MM.1S (cell line): ENCODE measurements at regions not wholly inside any gene's neighbourhood (a gene's known extent, or its start where the extent isn't known, plus 50 kb on each side); places are given as distances from the start of the nearest gene placed in this dataset.

Experiments
- DNase-seq: peaks from one replicate; pipeline ENCODE4 v3.0.0-alpha.2; 2015
- H2AFZ ChIP-seq: fragments of 300-600 bp; sonication (generic); 2 replicates; pipeline ENCODE4 v1.6.0; 2016; ENCODE audit warnings: antibody characterized with exemption, low read length
- H3F3A ChIP-seq: fragments of 300-600 bp; sonication (generic); 2 replicates; pipeline ENCODE4 v1.6.1; 2016; ENCODE audit warnings: mild to moderate bottlenecking, antibody characterized with exemption, low read length, moderate library complexity, mixed read lengths; ENCODE audit not compliant: insufficient read depth
- H3K27ac ChIP-seq: fragments of 300-600 bp; sonication (generic); 2 replicates; pipeline ENCODE4 v1.5.1; 2016; ENCODE audit warnings: mild to moderate bottlenecking, low read length
- H3K27me3 ChIP-seq: fragments of 300-600 bp; sonication (generic); replicated peaks from 2 replicates; pipeline ENCODE4 v1.6.0; 2016; ENCODE audit warnings: low read length; ENCODE audit not compliant: insufficient read depth
- H3K36me3 ChIP-seq: fragments of 300-600 bp; sonication (generic); replicated peaks from 2 replicates; pipeline ENCODE4 v1.6.1; 2016; ENCODE audit warnings: mild to moderate bottlenecking, low read length, mixed read lengths; ENCODE audit not compliant: insufficient read depth
- H3K4me1 ChIP-seq: fragments of 300-600 bp; sonication (generic); 2 replicates; pipeline ENCODE4 v1.6.1; 2016; ENCODE audit warnings: low read length, mixed read lengths
- H3K4me2 ChIP-seq: fragments of 300-600 bp; sonication (generic); 2 replicates; pipeline ENCODE4 v1.6.0; 2016; ENCODE audit warnings: low read depth, low read length
- H3K4me3 ChIP-seq: fragments of 300-600 bp; sonication (generic); 2 replicates; pipeline ENCODE4 v1.5.1; 2016; ENCODE audit warnings: low read length, mixed read lengths
- H3K79me2 ChIP-seq: fragments of 300-600 bp; sonication (generic); 2 replicates; pipeline ENCODE4 v1.6.1; 2016; ENCODE audit warnings: mixed run types, low read length, mixed read lengths
- H3K9ac ChIP-seq: fragments of 300-600 bp; sonication (generic); 2 replicates; pipeline ENCODE4 v1.6.1; 2016; ENCODE audit warnings: low read length, mixed read lengths
- H3K9me2 ChIP-seq: fragments of 300-600 bp; sonication (generic); replicated peaks from 2 replicates; pipeline ENCODE4 v1.6.1; 2016; ENCODE audit warnings: mild to moderate bottlenecking, low read length, mixed read lengths; ENCODE audit not compliant: insufficient read depth
- H3K9me3 ChIP-seq: fragments of 300-600 bp; sonication (generic); replicated peaks from 2 replicates; pipeline ENCODE4 v1.6.1; 2016; ENCODE audit warnings: mild to moderate bottlenecking, low read length, mixed read lengths; ENCODE audit not compliant: insufficient read depth
- H4K20me1 ChIP-seq: fragments of 300-600 bp; sonication (generic); 2 replicates; pipeline ENCODE4 v1.6.1; 2016; ENCODE audit warnings: mild to moderate bottlenecking, low read length, moderate library complexity, mixed read lengths; ENCODE audit not compliant: insufficient read depth
- CTCF ChIP-seq: fragments of 300-600 bp; sonication (generic); IDR thresholded peaks from 2 replicates; pipeline ENCODE4 v1.5.1; 2016; ENCODE audit warnings: antibody characterized with exemption, low read length, mixed read lengths
- EZH2 ChIP-seq: fragments of 300-600 bp; sonication (generic); optimal IDR thresholded peaks from 2 replicates; pipeline ENCODE3; 2017; ENCODE audit warnings: low read depth, mild to moderate bottlenecking, antibody characterized with exemption, low read length, mixed read lengths
- EZH2phosphoT487 ChIP-seq: fragments of 300-600 bp; sonication (generic); IDR thresholded peaks from 2 replicates; pipeline ENCODE4 v1.6.1; 2018; ENCODE audit warnings: antibody characterized with exemption, low read length

GRCh38 chrX:40247382-40247781 lies 149.6 kb upstream of the BCOR start:
- Histone ChIP-seq H2AFZ (no peak overlapping the region), H3K4me3 (no peak overlapping the region), H3K4me2 (no peak overlapping the region), H3K9me3 (no peaks in the 10 kb centered on the region), H3K79me2 (no peaks in the 10 kb centered on the region), H3K9me2 (no peaks in the 10 kb centered on the region), H3F3A (no peaks in the 10 kb centered on the region), H3K4me1 (no peaks in the 10 kb centered on the region), H3K9ac (no peak overlapping the region), H3K27ac (no peak overlapping the region), H3K27me3 (no peaks in the 10 kb centered on the region), H3K36me3 (no peaks in the 10 kb centered on the region), H4K20me1 (no peaks in the 10 kb centered on the region)
- TF ChIP-seq CTCF (no peak), EZH2 (no peak), EZH2phosphoT487 (no peak)
- DNase-seq = no peak

GRCh38 chrX:40245488-40246071 lies 147.8 kb upstream of the BCOR start:
- H3F3A ChIP-seq = no peaks in the 10 kb centered on the region
- H3K9ac ChIP-seq = no peak overlapping the region
- H3K9me2 ChIP-seq = no peaks in the 10 kb centered on the region
- no peak overlapping the region for H3K4me3 ChIP-seq
- H4K20me1 ChIP-seq = no peaks in the 10 kb centered on the region
- H2AFZ ChIP-seq = no peak overlapping the region
- no peaks in the 10 kb centered on the region for H3K36me3 ChIP-seq
- TF ChIP-seq EZH2phosphoT487 = no peak
- no peak for TF ChIP-seq CTCF
- TF ChIP-seq EZH2 = no peak
- H3K4me1 ChIP-seq = no peaks in the 10 kb centered on the region
- no peaks in the 10 kb centered on the region for H3K9me3 ChIP-seq
- H3K27me3 ChIP-seq = no peaks in the 10 kb centered on the region
- no peaks in the 10 kb centered on the region for H3K79me2 ChIP-seq
- H3K27ac ChIP-seq = no peak overlapping the region
- H3K4me2 ChIP-seq = no peak overlapping the region
- DNase-seq = no peak

- TF ChIP-seq CTCF (no peak), EZH2phosphoT487 (no peak), EZH2 (no peak)
- no peaks in the 10 kb centered on the region for H3K9me3 ChIP-seq
- no peak overlapping the region for H3K4me2 ChIP-seq
- no peak overlapping the region for H3K9ac ChIP-seq
- no peaks in the 10 kb centered on the region for H3K27me3 ChIP-seq
- DNase-seq = no peak
- no peak overlapping the region for H3K4me3 ChIP-seq
- H2AFZ ChIP-seq = no peak overlapping the region
- no peaks in the 10 kb centered on the region for H3K79me2 ChIP-seq
- no peak overlapping the region for H3K27ac ChIP-seq
- no peaks in the 10 kb centered on the region for H3K9me2 ChIP-seq
- no peaks in the 10 kb centered on the region for H3F3A ChIP-seq
- no peaks in the 10 kb centered on the region for H4K20me1 ChIP-seq
- H3K36me3 ChIP-seq = no peaks in the 10 kb centered on the region
- no peaks in the 10 kb centered on the region for H3K4me1 ChIP-seq
Measured at GRCh38 chrX:40244980-40245379, 147.2 kb upstream of the BCOR start.
